Ectodermal cell (in vitro differentiated cells): ENCODE measurements at regions not wholly inside any gene's neighbourhood (a gene's known extent, or its start where the extent isn't known, plus 50 kb on each side); places are given as distances from the start of the nearest gene placed in this dataset.

Experiments
- H3K27ac ChIP-seq: 2 replicates; pipeline ENCODE4 v1.7.0; 2013; ENCODE audit warnings: mild to moderate bottlenecking, low read depth, low read length; ENCODE audit not compliant: insufficient read depth, poor library complexity, severe bottlenecking
- H3K27me3 ChIP-seq: 2 replicates; pipeline ENCODE4 v1.7.0; 2013; ENCODE audit warnings: mild to moderate bottlenecking, low read length; ENCODE audit not compliant: insufficient read depth, control insufficient read depth, poor library complexity, severe bottlenecking
- H3K36me3 ChIP-seq: one replicate; pipeline ENCODE4 v1.7.0; 2013; ENCODE audit warnings: low read length; ENCODE audit not compliant: control insufficient read depth, insufficient read depth
- H3K4me1 ChIP-seq: one replicate; pipeline ENCODE4 v1.7.0; 2013; ENCODE audit warnings: low read length; ENCODE audit not compliant: control insufficient read depth, insufficient read depth
- H3K4me3 ChIP-seq: 2 replicates; pipeline ENCODE4 v1.7.0; 2013; ENCODE audit warnings: low read depth, low read length, control low read depth; ENCODE audit not compliant: insufficient read depth
- H3K9me3 ChIP-seq: 2 replicates; pipeline ENCODE4 v1.7.0; 2013; ENCODE audit warnings: mild to moderate bottlenecking, low read length, moderate library complexity; ENCODE audit not compliant: control insufficient read depth
- WGBS, 2 experiments: methylation state at CpG; one replicate each; pipeline ENCODE4 v1.1.7; 2013; ENCODE audit warnings: missing lambda C conversion rate in 2 of 2; 5-methylcytosine and 5-hydroxymethylcytosine counted together

GRCh38 chr2:64847930-64848329 is 141.3 kb upstream of the SLC1A4 start:
- H3K27ac ChIP-seq, result no peak overlapping the region
- H3K9me3 ChIP-seq, result no peaks in the 10 kb centered on the region
- H3K4me3 ChIP-seq, result no peak overlapping the region
- H3K27me3 ChIP-seq, result no peaks in the 10 kb centered on the region
- H3K36me3 ChIP-seq, result no peaks in the 10 kb centered on the region
- WGBS, 2 experiments, result 78 to 79% methylated on average over 5 of the region's 5 CpGs
- peaks cover 17% of the 10 kb centered on the region for H3K4me1 ChIP-seq

DNA sequence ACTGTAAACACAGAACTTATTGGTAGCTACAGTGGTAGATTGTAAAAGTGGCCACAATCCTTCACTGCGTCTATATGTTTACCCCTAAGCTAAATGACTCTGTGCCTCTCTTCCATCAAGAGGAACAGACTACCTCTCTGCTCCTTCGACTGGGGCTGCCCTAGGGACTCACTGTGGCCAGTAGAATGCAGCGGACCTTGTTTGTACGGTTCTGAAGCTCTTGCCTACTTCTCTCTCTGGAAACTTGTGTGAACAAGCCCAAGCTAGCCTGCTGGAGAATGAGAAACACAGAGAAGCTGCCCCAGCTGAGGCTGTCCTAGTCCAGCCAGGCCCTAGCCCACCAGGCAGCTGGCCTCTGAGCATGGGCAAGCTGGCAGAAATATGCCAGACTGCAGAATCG is 140.8 kb upstream of the SLC1A4 start:
- H3K9me3 ChIP-seq, result no peaks in the 10 kb centered on the region
- H3K4me1 ChIP-seq, result peaks cover 21% of the 10 kb centered on the region
- H3K36me3 ChIP-seq, result no peaks in the 10 kb centered on the region
- H3K27ac ChIP-seq, result no peak overlapping the region
- H3K4me3 ChIP-seq, result no peak overlapping the region
- no peaks in the 10 kb centered on the region for H3K27me3 ChIP-seq
- 86 to 88% methylated on average over 5 of the region's 5 CpGs for WGBS, 2 experiments

- Histone ChIP-seq H3K9me3 (no peaks in the 10 kb centered on the region), H3K36me3 (no peaks in the 10 kb centered on the region), H3K27me3 (no peaks in the 10 kb centered on the region), H3K4me1 (peaks cover 21% of the 10 kb centered on the region), H3K4me3 (no peak overlapping the region), H3K27ac (no peak overlapping the region)
These were observed 140.3 kb upstream of the SLC1A4 start for GRCh38 chr2:64848945-64849344.

GRCh38 chr2:64850642-64851041 is 138.6 kb upstream of the SLC1A4 start:
- no peak overlapping the region for H3K27ac ChIP-seq

DNA sequence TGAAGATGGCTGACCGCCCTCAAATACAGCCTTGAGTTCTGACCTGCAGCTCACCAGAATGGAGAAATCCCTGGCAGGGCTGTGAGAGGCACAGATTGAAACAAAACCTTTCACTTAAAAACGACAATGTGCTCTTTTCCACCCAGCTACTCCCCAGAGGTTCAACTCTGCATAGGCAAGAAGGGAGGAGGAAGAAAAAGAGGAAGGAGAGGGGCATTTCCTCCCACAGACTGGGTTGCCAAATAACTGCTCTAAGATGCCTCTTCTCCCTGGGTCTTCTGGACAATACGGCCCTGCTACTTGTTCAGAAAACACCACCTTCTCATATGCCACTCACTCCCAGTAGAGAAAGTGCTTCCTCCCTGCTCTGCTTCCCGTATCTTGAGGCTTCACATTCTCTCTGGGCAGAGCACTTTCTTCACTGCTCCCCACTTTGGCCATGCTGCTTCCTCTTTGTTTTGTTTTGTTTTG is 136.4 kb upstream of the SLC1A4 start:
- WGBS, 2 experiments, result 68 to 71% methylated on average over 4 of the region's 4 CpGs
- H3K4me3 ChIP-seq, result no peak overlapping the region
- H3K4me1 ChIP-seq, result peaks cover 11% of the 10 kb centered on the region
- no peaks in the 10 kb centered on the region for H3K9me3 ChIP-seq
- no peak overlapping the region for H3K27ac ChIP-seq
- H3K36me3 ChIP-seq, result no peaks in the 10 kb centered on the region
- H3K27me3 ChIP-seq, result peaks cover 3% of the 10 kb centered on the region

More at GRCh38 chr2:64850642-64851041, 138.6 kb upstream of the SLC1A4 start:
- Histone ChIP-seq H3K36me3 (no peaks in the 10 kb centered on the region), H3K9me3 (no peaks in the 10 kb centered on the region), H3K27me3 (no peaks in the 10 kb centered on the region), H3K4me1 (peaks cover 19% of the 10 kb centered on the region), H3K4me3 (no peak overlapping the region)

DNA sequence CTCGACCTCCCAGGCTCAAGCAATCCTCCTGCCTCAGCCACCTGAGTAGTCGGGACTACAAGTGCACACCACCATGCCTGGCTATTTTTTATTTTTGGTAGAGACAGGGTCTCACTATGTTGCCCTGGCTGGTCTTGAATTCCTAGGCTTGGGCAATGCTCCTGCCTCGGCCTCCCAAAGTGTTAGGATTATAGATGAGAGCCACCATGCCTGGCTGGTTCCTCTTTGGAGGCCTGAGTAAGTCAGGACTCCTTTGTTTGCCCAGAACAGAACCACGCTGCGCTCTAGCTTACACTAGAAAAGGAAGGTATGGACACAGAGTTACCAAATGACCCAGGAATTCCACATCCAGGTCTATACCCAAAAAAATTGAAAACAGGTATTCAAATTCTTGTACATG is 135.9 kb upstream of the SLC1A4 start:
- Histone ChIP-seq H3K4me1 (peaks cover 16% of the 10 kb centered on the region), H3K36me3 (no peaks in the 10 kb centered on the region), H3K27me3 (peaks cover 8% of the 10 kb centered on the region), H3K27ac (no peak overlapping the region), H3K9me3 (no peaks in the 10 kb centered on the region), H3K4me3 (no peak overlapping the region)
- WGBS, 2 experiments, result 82 to 91% methylated on average over 5 of the region's 5 CpGs

GRCh38 chr2:64853894-64854293 is 135.3 kb upstream of the SLC1A4 start:
- Histone ChIP-seq H3K27ac (no peak overlapping the region), H3K36me3 (no peaks in the 10 kb centered on the region), H3K27me3 (peaks cover 14% of the 10 kb centered on the region), H3K9me3 (no peaks in the 10 kb centered on the region), H3K4me1 (peaks cover 21% of the 10 kb centered on the region), H3K4me3 (no peak overlapping the region)
- WGBS, 2 experiments, result 93 to 97% methylated on average over 1 of the region's 1 CpG

DNA sequence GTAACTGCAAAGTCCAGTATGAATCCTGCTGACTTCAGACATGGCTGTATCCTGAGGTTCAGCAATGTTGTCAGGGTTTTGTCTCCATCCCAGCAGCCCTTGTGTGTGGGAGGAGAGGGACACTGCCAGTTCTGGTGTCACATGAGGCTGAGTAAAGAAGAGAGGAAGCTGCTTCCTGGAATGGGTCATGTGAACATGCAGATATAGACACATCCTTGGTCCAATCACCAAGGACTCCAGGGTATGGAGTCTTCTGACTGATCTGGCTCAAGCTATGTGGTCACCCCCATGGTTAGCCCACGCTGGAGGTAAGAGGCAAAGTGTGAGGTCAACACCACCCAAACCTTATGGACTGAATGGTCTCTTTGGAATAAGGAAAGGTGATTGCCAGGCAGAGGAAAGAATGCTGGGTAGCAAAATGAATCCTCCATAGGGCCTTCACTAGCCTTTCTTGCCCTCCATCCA is 134.4 kb upstream of the SLC1A4 start:
- Histone ChIP-seq H3K27ac (no peak overlapping the region), H3K4me3 (no peak overlapping the region), H3K36me3 (no peaks in the 10 kb centered on the region), H3K4me1 (peaks cover 27% of the 10 kb centered on the region), H3K9me3 (no peaks in the 10 kb centered on the region), H3K27me3 (peaks cover 22% of the 10 kb centered on the region)
- 88 to 100% methylated on average over 1 of the region's 1 CpG for WGBS, 2 experiments

GRCh38 chr2:64857581-64858471 is 131.4 kb upstream of the SLC1A4 start:
- WGBS, 2 experiments, result 55 to 59% methylated on average over 18 of the region's 18 CpGs
- no peak overlapping the region for H3K27ac ChIP-seq
- peaks cover 32% of the 10 kb centered on the region for H3K4me1 ChIP-seq
- peaks cover 28% of the 10 kb centered on the region for H3K27me3 ChIP-seq
- no peaks in the 10 kb centered on the region for H3K36me3 ChIP-seq
- H3K4me3 ChIP-seq, result no peak overlapping the region
- H3K9me3 ChIP-seq, result no peaks in the 10 kb centered on the region

DNA sequence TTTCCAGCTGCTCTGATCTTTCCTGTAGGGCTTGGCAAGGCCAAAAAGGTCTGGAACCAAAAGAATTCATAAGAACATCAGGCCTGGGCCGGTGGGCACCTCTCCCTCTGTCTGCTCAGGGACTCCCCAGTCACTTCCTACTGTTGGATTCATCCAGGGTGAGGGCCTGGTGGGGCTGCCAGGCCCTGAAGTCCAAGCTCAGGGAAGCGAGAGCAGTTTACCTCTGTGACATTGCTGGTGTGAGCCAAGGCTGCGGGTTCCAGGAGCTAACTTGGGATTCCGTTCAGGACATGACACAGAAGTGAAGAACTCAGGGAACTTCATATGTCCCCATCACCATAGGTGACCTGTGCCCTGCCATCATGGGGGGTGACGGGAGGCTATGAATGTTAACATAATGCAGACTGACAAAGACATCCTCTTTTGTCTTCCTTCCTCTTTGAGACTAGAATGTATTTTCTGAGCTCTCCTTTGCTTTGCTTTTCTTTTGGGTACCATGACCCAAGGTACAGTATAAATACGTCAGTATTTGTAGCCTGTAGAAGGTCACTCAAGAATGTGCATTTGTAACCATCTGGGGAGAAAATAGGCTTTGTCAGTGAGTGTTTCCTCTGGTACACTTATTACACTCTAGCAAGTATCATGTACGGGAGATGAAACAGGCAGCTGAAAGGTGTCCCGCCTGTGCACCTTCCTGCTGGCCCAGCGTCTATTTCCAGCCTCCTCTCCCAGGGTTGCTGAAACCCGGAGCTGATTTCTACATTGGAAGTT is 130.5 kb upstream of the SLC1A4 start:
- Histone ChIP-seq H3K27me3 (peaks cover 28% of the 10 kb centered on the region), H3K36me3 (no peaks in the 10 kb centered on the region), H3K4me3 (no peak overlapping the region), H3K9me3 (no peaks in the 10 kb centered on the region), H3K4me1 (peaks cover 27% of the 10 kb centered on the region), H3K27ac (no peak overlapping the region)
- 67 to 68% methylated on average over 10 of the region's 10 CpGs for WGBS, 2 experiments
